Aorta (tissue), 5 donors: ENCODE measurements at regions not wholly inside any gene's neighbourhood (a gene's known extent, or its start where the extent isn't known, plus 50 kb on each side); places are given as distances from the start of the nearest gene placed in this dataset.

Source experiments
- ATAC-seq: fragments of 200-7000 bp; cut with Tn5 transposase; one replicate; pipeline ENCODE4 v1.9.1; 2022; ENCODE audit warnings: moderate library complexity; ENCODE audit not compliant: low FRiP score
- DNase-seq, 2 donors: peaks; one replicate each; pipeline ENCODE4 v3.0.0-alpha.2; 2020
- H3K27ac ChIP-seq, 2 donors: one replicate each; pipeline ENCODE4 v1.5.1; 2013; ENCODE audit warnings: low read length in 2 of 2, mild to moderate bottlenecking in 2 of 2, moderate library complexity in 2 of 2, control low read depth in 1 of 2, inconsistent platforms in 1 of 2, low read depth in 1 of 2
- H3K27me3 ChIP-seq, 2 donors: one replicate each; pipeline ENCODE4 v1.6.1; 2013; ENCODE audit warnings: control low read depth in 1 of 2, low read length in 1 of 2, mild to moderate bottlenecking in 1 of 2, moderate library complexity in 1 of 2; ENCODE audit not compliant: insufficient read depth in 2 of 2, control insufficient read depth in 1 of 2
- H3K36me3 ChIP-seq, 2 donors: one replicate each; pipeline ENCODE4 v1.6.1; 2013; ENCODE audit warnings: control low read depth in 1 of 2, low read length in 1 of 2, mild to moderate bottlenecking in 1 of 2; ENCODE audit not compliant: insufficient read depth in 2 of 2, control insufficient read depth in 1 of 2
- H3K4me1 ChIP-seq, 2 donors: one replicate each; pipeline ENCODE4 v1.6.1; 2013; ENCODE audit warnings: low read length in 2 of 2, control low read depth in 1 of 2, mild to moderate bottlenecking in 1 of 2, moderate library complexity in 1 of 2; ENCODE audit not compliant: insufficient read depth in 2 of 2, control insufficient read depth in 1 of 2
- H3K4me3 ChIP-seq, 2 donors: one replicate each; pipeline ENCODE4 v1.5.1; 2013; ENCODE audit warnings: low read length in 2 of 2, control low read depth in 1 of 2, mild to moderate bottlenecking in 1 of 2
- H3K9me3 ChIP-seq: one replicate; pipeline ENCODE4 v1.6.1; 2013; ENCODE audit warnings: mild to moderate bottlenecking, low read length; ENCODE audit not compliant: control insufficient read depth
- WGBS, 2 donors: extraction: QIAGEN DNeasy Blood & Tissue Kit; methylation state at CpG; one replicate each; pipeline ENCODE4 v1.1.7; 2013; 5-methylcytosine and 5-hydroxymethylcytosine counted together
- intact Hi-C, 2 donors: fragments of 100-400 bp; cut with DNase I; formaldehyde crosslinking; loops; one replicate each; pipeline versions ENCODE4 v1.14.2 to v1.15.0; 2022
- donor health status: healthy with polysubstance abuse.
- donor health status: Bipolar disorder and iron deficiency.
- donor health status: DM: no; HTN: no; CAD: no.
- donor health status: DM: no; HTN: no; CAD: no.
- donor health status: DM: yes; HTN: yes; CAD: no.

DNA sequence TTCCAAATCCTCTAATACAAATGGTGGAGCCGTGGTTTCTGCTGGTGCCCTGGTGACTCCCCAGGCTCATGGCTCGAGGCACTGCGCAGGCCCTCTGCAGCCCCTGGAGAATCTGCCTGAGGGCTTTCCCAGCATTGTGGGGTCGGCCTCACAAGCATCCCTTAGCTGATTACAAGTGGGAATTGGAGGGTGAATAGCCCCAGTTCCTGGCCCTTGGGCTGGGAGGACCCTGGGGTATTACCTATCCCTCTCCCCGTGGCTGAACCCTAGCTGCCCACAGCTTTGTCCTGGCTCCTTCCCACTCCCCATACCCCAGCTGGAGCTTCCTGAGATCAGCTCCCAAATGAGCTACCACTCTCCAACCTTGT, 212.2 kb upstream of the CST7 start:
- ATAC-seq (no peak), DNase-seq (no peak)
- Histone ChIP-seq H3K27me3 (no peaks in the 10 kb centered on the region), H3K4me3 (no peak overlapping the region), H3K9me3 (no peaks in the 10 kb centered on the region), H3K4me1 (no peaks in the 10 kb centered on the region), H3K27ac (no peak overlapping the region), H3K36me3 (no peaks in the 10 kb centered on the region)
- intact Hi-C loops = no loop called here
- WGBS, 2 donors = 89 to 93% methylated on average over 5 of the region's 5 CpGs

DNA sequence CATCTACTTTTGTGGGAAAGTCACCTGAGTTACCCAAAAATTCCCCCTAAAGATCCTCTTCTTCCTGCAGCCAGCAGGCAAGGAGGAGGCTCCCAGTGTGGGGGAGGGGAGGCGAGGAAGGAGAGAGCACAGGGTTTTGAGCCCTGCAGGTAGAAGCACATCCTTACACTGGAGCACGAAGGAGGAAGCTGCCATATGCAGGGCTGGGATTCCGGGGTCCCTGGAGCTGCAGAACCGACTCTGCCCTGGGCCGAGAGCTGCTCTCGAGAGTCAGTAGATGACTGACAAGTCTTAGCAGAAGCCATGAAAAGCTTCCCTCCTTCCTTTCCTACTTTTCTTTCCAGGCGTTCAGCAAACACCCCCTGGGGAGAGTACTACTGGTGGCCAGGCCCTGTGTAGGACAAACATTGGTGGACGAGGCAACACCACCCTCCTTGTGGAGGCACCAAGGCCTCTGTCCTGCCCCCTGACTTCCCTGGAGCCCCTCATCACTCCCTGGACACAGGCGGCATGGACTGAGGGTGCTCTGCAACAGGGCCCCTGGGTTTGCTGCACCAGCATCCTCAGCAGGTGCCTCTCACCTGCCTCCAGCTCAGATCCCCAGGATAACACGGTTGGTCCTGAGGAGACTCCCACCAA, 211.7 kb upstream of the CST7 start:
- H3K27me3 ChIP-seq = no peaks in the 10 kb centered on the region
- no peak overlapping the region for H3K27ac ChIP-seq
- H3K9me3 ChIP-seq = no peaks in the 10 kb centered on the region
- 93 to 96% methylated on average over 10 of the region's 10 CpGs for WGBS, 2 donors
- no peak for DNase-seq
- H3K4me1 ChIP-seq = no peaks in the 10 kb centered on the region
- no peak for ATAC-seq
- H3K36me3 ChIP-seq = no peaks in the 10 kb centered on the region
- intact Hi-C loops = no loop called here
- no peak overlapping the region for H3K4me3 ChIP-seq

DNA sequence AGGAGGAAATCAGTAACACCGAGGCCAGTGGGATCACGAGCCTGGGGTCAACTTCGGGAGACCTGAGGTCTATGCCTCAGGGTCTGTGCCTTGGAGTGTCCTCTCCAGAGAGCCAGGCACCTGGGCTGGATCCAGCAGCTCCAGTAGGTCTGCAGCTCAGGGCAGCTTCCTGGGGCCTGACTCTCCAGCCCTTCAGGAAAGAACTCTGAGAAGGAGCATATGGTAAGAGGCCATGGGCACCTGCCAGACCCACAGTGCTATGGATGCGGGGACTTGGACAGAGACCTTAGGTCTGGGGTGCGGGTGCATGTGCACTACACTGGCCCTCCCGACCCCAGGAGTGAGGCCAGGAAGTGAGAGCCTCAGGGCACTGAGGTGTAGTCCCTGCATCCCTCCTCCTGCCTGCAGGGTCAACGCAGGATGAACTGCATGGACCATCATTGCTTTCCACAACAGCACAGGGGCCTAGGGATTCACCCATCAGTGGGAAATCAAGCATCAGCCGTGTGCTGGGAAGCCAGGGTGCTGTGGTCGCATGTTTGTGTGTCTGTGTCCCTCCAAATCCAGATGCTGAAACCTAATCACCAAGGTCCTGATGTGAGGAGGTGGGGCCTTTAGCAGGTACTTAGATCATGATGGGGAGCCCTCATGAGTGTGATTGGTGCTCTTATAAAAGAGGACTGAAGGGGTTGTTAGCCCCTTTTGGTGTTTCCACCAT, 210.9 kb upstream of the CST7 start:
- intact Hi-C loops = no loop called here

DNA sequence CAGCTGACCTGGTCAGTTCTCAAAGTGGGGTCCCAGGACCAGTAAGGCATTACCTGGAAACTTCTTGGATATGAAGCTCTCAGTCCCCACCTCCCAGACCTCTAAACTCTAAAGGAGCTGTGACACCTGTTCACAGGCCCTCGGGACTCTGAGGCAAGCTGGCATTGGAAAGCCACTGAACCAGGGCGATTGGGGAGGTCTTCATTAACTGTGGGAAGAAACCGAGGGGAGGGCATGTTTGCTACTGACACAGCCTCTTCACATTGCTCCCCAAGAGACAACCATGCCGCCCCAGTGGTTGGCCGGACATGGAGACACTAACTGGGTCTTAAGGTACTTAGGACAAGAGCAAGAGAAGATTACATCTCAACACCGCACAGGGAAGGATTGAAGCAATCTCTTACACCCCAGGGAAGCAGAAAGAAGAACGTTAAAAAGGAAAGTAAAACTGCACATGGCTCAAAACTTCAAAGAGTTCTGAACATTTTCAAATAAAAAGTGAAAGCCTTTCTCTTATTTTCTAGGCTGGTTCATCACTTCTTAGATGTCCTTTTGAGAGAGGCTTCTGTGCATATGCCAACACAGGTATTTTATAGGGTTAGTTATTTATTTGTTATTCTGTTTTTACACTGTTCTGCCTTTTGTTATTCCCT, 210.0 kb upstream of the CST7 start:
- H3K36me3 ChIP-seq = no peaks in the 10 kb centered on the region
- DNase-seq = no peak
- intact Hi-C loops = no loop called here
- WGBS, 2 donors = 73 to 80% methylated on average over 7 of the region's 7 CpGs
- no peaks in the 10 kb centered on the region for H3K27me3 ChIP-seq
- no peak overlapping the region for H3K27ac ChIP-seq
- H3K4me3 ChIP-seq = no peak overlapping the region
- no peak for ATAC-seq
- no peaks in the 10 kb centered on the region for H3K4me1 ChIP-seq
- H3K9me3 ChIP-seq = no peaks in the 10 kb centered on the region

More for the DNA sequence above, 210.9 kb upstream of the CST7 start:
- 94 to 96% methylated on average over 9 of the region's 9 CpGs for WGBS, 2 donors
- H3K36me3 ChIP-seq = no peaks in the 10 kb centered on the region
- ATAC-seq (no peak), DNase-seq (no peak)
- no peaks in the 10 kb centered on the region for H3K9me3 ChIP-seq
- no peak overlapping the region for H3K27ac ChIP-seq
- H3K27me3 ChIP-seq = no peaks in the 10 kb centered on the region
- H3K4me3 ChIP-seq = no peak overlapping the region
- no peaks in the 10 kb centered on the region for H3K4me1 ChIP-seq

DNA sequence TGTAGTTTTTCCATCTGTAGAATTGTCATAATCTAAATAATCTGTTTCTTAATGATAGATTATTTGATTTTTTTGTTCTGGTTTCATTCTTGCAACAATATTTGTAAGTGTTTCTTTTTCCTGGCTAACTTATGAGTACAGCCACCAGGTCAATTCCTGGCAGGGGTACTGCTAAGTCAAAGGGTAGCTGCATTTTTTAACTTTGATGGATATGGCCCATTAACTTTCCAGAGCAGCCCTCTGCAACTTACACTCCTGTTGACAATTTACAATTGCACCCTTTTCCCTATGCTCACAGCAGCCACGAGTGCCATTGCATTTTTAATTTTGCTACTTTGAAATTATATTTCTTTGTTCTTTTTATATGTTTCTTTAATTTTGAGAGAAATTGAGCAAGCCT, 209.3 kb upstream of the CST7 start:
- no peaks in the 10 kb centered on the region for H3K27me3 ChIP-seq
- no peak overlapping the region for H3K27ac ChIP-seq
- no peak overlapping the region for H3K4me3 ChIP-seq
- H3K4me1 ChIP-seq = no peaks in the 10 kb centered on the region
- intact Hi-C loops = no loop called here
- H3K36me3 ChIP-seq = no peaks in the 10 kb centered on the region
- no peak for DNase-seq
- WGBS, 2 donors = 50% methylated on average over 1 of the region's 1 CpG
- ATAC-seq = no peak
- peaks cover 1% of the 10 kb centered on the region for H3K9me3 ChIP-seq

DNA sequence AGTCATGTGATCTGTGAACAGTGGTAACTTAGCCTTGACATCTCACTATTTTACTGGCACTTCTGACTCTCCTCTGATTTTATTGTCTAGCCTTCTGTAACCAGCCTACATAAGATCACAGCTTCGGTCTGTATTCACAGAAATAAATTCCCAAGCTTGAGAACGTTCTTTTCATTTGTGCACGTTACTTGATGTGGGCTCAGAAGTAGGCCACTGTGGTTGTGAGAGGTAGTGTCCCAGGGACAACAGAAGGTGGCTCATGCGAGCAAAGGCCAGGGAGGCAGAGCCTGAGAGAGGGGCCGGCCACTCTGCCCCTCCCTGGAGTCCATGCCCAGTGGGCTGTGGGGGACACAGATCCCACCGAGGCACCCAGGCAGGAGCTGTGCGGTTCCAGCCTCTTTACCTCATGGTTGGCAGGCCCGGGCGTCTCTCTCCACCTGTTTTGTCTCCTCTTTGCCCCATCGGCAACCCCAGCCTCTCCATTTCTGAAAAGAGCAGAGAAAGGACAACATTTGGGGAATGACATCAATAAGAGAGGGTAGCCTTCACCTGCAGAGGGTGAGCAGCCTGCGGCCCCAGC, 207.5 kb upstream of the CST7 start:
- Histone ChIP-seq H3K27me3 (no peaks in the 10 kb centered on the region), H3K4me3 (no peak overlapping the region), H3K36me3 (no peaks in the 10 kb centered on the region), H3K27ac (no peak overlapping the region), H3K4me1 (no peaks in the 10 kb centered on the region), H3K9me3 (peaks cover 1% of the 10 kb centered on the region)
- WGBS, 2 donors = 83 to 91% methylated on average over 11 of the region's 11 CpGs
- intact Hi-C loops = no loop called here
- ATAC-seq (no peak), DNase-seq (no peak)

DNA sequence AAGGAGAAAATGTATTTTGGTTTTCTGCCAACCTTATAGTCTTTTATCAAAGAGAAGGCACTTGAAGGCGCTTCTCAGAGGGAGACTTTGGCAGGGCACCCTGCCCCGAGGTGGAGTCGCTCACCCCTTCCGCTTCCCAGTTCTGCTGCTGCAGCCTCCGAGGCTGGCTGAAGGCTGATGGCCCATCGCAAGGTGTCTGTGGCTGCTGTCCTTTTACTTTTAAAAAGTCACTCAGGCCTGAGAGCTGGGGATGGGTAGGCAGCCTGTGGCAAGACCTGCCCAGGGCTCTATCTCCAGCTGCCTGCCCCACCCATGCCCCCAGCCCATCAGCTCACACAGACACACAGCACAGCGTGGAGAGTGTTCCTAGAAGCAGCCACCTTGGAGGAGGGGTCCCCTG, 206.6 kb upstream of the CST7 start:
- no peaks in the 10 kb centered on the region for H3K4me1 ChIP-seq
- peaks cover 1% of the 10 kb centered on the region for H3K9me3 ChIP-seq
- no peaks in the 10 kb centered on the region for H3K27me3 ChIP-seq
- H3K4me3 ChIP-seq = no peak overlapping the region
- intact Hi-C loops = no loop called here
- 69 to 87% methylated on average over 7 of the region's 7 CpGs for WGBS, 2 donors
- H3K27ac ChIP-seq = no peak overlapping the region
- ATAC-seq (no peak), DNase-seq (no peak)
- no peaks in the 10 kb centered on the region for H3K36me3 ChIP-seq

DNA sequence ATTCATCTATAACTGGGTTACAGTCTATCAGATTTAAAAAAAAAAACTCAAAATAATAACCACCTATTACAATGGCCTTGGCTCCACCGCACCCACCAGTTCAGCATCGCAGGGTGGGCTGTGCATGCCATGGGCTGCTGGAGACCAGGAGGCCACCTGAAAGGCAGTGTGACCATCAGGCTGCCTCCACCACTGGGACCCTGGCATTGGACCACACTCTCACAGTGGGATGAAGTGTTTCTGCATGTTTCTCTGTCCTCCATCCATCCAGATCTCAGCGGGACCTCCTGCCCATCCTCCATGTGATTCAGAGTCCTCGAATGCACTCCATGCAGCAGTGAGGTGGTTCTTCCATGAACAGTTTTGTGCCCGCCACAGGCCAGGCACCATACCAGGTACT, 206.1 kb upstream of the CST7 start:
- no peak overlapping the region for H3K4me3 ChIP-seq
- peaks cover 1% of the 10 kb centered on the region for H3K9me3 ChIP-seq
- H3K4me1 ChIP-seq = no peaks in the 10 kb centered on the region
- ATAC-seq (no peak), DNase-seq (no peak)
- intact Hi-C loops = no loop called here
- H3K27ac ChIP-seq = no peak overlapping the region
- no peaks in the 10 kb centered on the region for H3K36me3 ChIP-seq
- H3K27me3 ChIP-seq = no peaks in the 10 kb centered on the region
- WGBS, 2 donors = 87 to 97% methylated on average over 5 of the region's 5 CpGs

DNA sequence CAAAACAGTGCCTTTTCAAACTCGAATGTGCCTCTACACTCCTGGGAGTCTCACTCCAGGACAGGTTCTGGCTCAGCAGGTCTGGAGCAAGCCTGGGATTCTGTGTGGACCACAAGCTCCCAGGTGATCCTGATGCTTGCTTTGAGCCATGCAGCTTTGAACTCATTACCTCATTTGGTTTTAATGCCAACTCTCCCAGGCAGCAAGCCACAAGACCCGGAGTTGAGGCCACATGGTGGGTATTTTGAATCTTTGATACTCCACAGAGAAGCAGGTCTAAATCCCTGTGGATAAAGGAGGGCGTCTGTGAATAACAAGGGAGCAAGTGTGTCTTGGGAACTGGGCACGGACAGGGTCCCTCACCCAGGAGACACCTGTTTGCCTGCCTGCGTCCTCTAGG, 205.4 kb upstream of the CST7 start:
- WGBS, 2 donors = 48 to 61% methylated on average over 5 of the region's 5 CpGs
- intact Hi-C loops = no loop called here
- Histone ChIP-seq H3K36me3 (no peaks in the 10 kb centered on the region), H3K9me3 (peaks cover 1% of the 10 kb centered on the region), H3K4me1 (no peaks in the 10 kb centered on the region), H3K27me3 (no peaks in the 10 kb centered on the region), H3K4me3 (no peak overlapping the region), H3K27ac (no peak overlapping the region)
- ATAC-seq (no peak), DNase-seq (no peak)
